ENCODE measurements at regions not wholly inside any gene's neighbourhood (a gene's known extent, or its start where the extent isn't known, plus 50 kb on each side); places are given as distances from the start of the nearest gene placed in this dataset.
"Not testable (repeated sequence)": the region's sequence is repeated elsewhere in the genome, so short reads cannot be mapped to it uniquely, and the experiment has no call there.

- DNase-seq: no peak
These were observed 84.6 kb upstream of the SPTLC3 start for GRCh38 chr20:12924126-12924525.

GRCh38 chr20:12925210-12925755, 83.5 kb upstream of the SPTLC3 start:
- peak in 1 of 2 donors; percentile 6 for DNase-seq

GRCh38 chr20:12925863-12926793, 82.6 kb upstream of the SPTLC3 start:
- DNase-seq: no peak

- DNase-seq: no peak
These were observed 81.3 kb upstream of the SPTLC3 start for GRCh38 chr20:12927489-12927888.

- DNase-seq: no peak
These were observed 80.4 kb upstream of the SPTLC3 start for GRCh38 chr20:12928358-12928754.

GRCh38 chr20:12928755-12929401, 79.9 kb upstream of the SPTLC3 start:
- DNase-seq: no peak

- DNase-seq: no peak
These were observed 72.8 kb upstream of the SPTLC3 start for GRCh38 chr20:12936020-12936419.

- DNase-seq: no peak
These were observed 72.2 kb upstream of the SPTLC3 start for GRCh38 chr20:12936524-12936923.

- DNase-seq: no peak
These were observed 67.7 kb upstream of the SPTLC3 start for GRCh38 chr20:12941025-12941424.

GRCh38 chr20:12942123-12942522, 66.6 kb upstream of the SPTLC3 start:
- no peak for DNase-seq

GRCh38 chr20:12946789-12947188, 62.0 kb upstream of the SPTLC3 start:
- DNase-seq: no peak

- DNase-seq: no peak
These were observed 61.1 kb upstream of the SPTLC3 start for GRCh38 chr20:12947691-12948090.

GRCh38 chr20:12949429-12949980, 59.3 kb upstream of the SPTLC3 start:
- DNase-seq: no peak

- DNase-seq: not testable (repeated sequence)
These were observed 54.5 kb upstream of the SPTLC3 start for GRCh38 chr20:12954254-12954653.

GRCh38 chr20:12955611-12956010, 53.2 kb upstream of the SPTLC3 start:
- DNase-seq: no peak

GRCh38 chr20:12956303-12956702, 52.5 kb upstream of the SPTLC3 start:
- DNase-seq: no peak

- DNase-seq: no peak
These were observed 50.8 kb upstream of the SPTLC3 start for GRCh38 chr20:12957968-12958367.
